ENCODE measurements at regions not wholly inside any gene's neighbourhood (a gene's known extent, or its start where the extent isn't known, plus 50 kb on each side); places are given as distances from the start of the nearest gene placed in this dataset.

DNA sequence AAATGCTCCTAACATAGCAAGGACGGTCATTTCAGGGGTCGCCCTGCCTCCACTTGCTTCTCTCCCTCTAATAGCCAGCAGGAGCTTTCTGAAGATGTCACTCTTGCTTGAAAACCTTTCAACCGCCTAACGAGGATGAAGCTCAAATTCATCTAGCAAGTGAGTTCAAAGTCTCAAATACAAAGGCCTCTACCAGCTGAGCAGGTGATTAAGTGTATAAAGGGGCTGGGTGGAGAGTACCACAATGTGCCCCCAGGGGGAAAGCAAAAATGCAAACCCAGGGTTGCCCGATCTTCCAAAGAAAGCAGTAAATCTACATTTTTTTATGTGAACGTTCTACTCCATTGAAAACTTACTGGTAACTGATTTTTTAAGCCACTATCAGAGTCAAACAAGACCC is 50.4 kb upstream of the GRIP2 start:
- Mint-ChIP-seq H3K4me1 (peaks cover 7% of the 10 kb centered on the region), H3K27me3 (ENCODE audit: low read depth, poor library complexity) (peaks cover 28% of the 10 kb centered on the region), H3K27ac (no peak overlapping the region), H3K36me3 (ENCODE audit: low read depth) (no peaks in the 10 kb centered on the region), H3K9me3 (no peaks in the 10 kb centered on the region), H3K4me3 (no peak overlapping the region)
- DNase-seq: no peak
- TF ChIP-seq, protein P1, sequence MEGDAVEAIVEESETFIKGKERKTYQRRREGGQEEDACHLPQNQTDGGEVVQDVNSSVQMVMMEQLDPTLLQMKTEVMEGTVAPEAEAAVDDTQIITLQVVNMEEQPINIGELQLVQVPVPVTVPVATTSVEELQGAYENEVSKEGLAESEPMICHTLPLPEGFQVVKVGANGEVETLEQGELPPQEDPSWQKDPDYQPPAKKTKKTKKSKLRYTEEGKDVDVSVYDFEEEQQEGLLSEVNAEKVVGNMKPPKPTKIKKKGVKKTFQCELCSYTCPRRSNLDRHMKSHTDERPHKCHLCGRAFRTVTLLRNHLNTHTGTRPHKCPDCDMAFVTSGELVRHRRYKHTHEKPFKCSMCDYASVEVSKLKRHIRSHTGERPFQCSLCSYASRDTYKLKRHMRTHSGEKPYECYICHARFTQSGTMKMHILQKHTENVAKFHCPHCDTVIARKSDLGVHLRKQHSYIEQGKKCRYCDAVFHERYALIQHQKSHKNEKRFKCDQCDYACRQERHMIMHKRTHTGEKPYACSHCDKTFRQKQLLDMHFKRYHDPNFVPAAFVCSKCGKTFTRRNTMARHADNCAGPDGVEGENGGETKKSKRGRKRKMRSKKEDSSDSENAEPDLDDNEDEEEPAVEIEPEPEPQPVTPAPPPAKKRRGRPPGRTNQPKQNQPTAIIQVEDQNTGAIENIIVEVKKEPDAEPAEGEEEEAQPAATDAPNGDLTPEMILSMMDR (IDR thresholded peaks at IDR 0.05): no peak

DNA sequence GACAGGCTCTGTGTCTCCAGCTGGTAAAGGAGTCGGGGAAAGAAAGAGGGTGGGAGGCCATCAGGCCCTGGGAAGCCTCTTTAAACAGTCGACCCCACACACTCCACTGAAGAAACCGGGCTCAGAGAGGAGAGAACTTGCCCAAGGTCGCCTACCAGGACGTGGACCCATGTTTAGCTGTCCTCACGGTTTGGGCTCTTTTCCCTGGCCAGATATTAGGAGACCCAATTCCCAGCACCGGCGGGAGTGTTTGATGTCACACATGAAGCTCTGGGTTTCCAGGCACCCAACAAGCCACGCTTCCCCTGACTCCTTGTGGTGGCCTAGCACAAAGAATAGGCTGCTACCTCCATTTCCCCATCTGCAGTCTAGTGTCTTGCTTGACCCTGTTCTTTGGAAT is 52.2 kb upstream of the GRIP2 start:
- Mint-ChIP-seq H3K27ac (no peak overlapping the region), H3K4me1 (peaks cover 7% of the 10 kb centered on the region), H3K4me3 (no peak overlapping the region), H3K27me3 (ENCODE audit: low read depth, poor library complexity) (peaks cover 27% of the 10 kb centered on the region), H3K9me3 (no peaks in the 10 kb centered on the region), H3K36me3 (ENCODE audit: low read depth) (no peaks in the 10 kb centered on the region)
- no peak for DNase-seq
- TF ChIP-seq, protein P1 (IDR thresholded peaks at IDR 0.05): no peak

- H3K27me3 Mint-ChIP-seq (ENCODE audit: low read depth, poor library complexity): peaks cover 27% of the 10 kb centered on the region
- no peaks in the 10 kb centered on the region for H3K9me3 Mint-ChIP-seq
- peaks cover 7% of the 10 kb centered on the region for H3K4me1 Mint-ChIP-seq
- no peak overlapping the region for H3K27ac Mint-ChIP-seq
- TF ChIP-seq, protein P1 (IDR thresholded peaks at IDR 0.05): no peak
- no peaks in the 10 kb centered on the region for H3K36me3 Mint-ChIP-seq (ENCODE audit: low read depth)
- DNase-seq: no peak
- H3K4me3 Mint-ChIP-seq: no peak overlapping the region
Measured at GRCh38 chr3:14592836-14593235, 52.7 kb upstream of the GRIP2 start.

DNA sequence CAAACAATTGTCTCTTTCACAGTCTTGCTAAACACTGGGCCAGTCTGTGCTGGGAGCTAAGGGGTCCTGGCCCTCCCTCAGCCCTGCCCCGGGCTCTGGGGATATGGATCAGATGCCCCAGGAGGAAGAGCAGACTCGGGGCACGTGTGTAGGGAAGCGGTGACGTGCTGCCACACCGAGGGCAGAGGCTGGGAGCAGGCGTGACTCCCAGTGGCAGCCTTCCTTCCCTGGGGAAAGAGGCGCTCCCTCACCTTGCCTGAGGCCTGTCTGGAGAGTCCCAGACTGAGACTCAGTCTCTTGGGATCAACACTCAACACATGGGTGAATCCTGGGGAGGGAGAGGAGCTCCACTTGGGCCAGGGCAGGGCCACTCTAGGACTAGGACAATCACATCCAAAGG is 54.1 kb upstream of the GRIP2 start:
- Mint-ChIP-seq H3K27me3 (ENCODE audit: low read depth, poor library complexity) (peaks cover 35% of the 10 kb centered on the region), H3K27ac (no peak overlapping the region), H3K36me3 (ENCODE audit: low read depth) (no peaks in the 10 kb centered on the region), H3K9me3 (no peaks in the 10 kb centered on the region), H3K4me3 (no peak overlapping the region), H3K4me1 (no peaks in the 10 kb centered on the region)
- TF ChIP-seq, protein P1 (IDR thresholded peaks at IDR 0.05): no peak
- no peak for DNase-seq

- TF ChIP-seq, protein P1 (IDR thresholded peaks at IDR 0.05): no peak
- Mint-ChIP-seq H3K4me1 (no peaks in the 10 kb centered on the region), H3K4me3 (no peak overlapping the region), H3K27ac (no peak overlapping the region), H3K9me3 (no peaks in the 10 kb centered on the region), H3K36me3 (ENCODE audit: low read depth) (no peaks in the 10 kb centered on the region), H3K27me3 (ENCODE audit: low read depth, poor library complexity) (peaks cover 38% of the 10 kb centered on the region)
- DNase-seq: no peak
Measured at GRCh38 chr3:14595561-14595960, 55.4 kb upstream of the GRIP2 start.

- no peak for DNase-seq
- TF ChIP-seq, protein P1 (IDR thresholded peaks at IDR 0.05): no peak
- no peaks in the 10 kb centered on the region for H3K9me3 Mint-ChIP-seq
- H3K36me3 Mint-ChIP-seq (ENCODE audit: low read depth): no peaks in the 10 kb centered on the region
- H3K4me3 Mint-ChIP-seq: no peak overlapping the region
- peaks cover 51% of the 10 kb centered on the region for H3K27me3 Mint-ChIP-seq (ENCODE audit: low read depth, poor library complexity)
- no peaks in the 10 kb centered on the region for H3K4me1 Mint-ChIP-seq
- no peak overlapping the region for H3K27ac Mint-ChIP-seq
Measured at GRCh38 chr3:14597266-14597665, 54.3 kb upstream of the CCDC174 start.
